T-helper 1 cell treated with Interleukin-12 subunit alpha and Interleukin-12 subunit beta and Interleukin-4 antibody, amounts not matched to agents 30 μg/mL and 1 μg/mL, for 36 hours (primary cell): ENCODE measurements at regions not wholly inside any gene's neighbourhood (a gene's known extent, or its start where the extent isn't known, plus 50 kb on each side); places are given as distances from the start of the nearest gene placed in this dataset.
"Not testable (repeated sequence)": the region's sequence is repeated elsewhere in the genome, so short reads cannot be mapped to it uniquely, and the experiment has no call there.

Experiments
- H3K27ac Mint-ChIP-seq: one replicate; pipeline ENCODE4 v1.8.0; 2021; ENCODE audit warnings: mild to moderate bottlenecking, mixed read lengths
- H3K27me3 Mint-ChIP-seq: one replicate; pipeline ENCODE4 v1.8.0; 2021; ENCODE audit warnings: low read depth, mixed read lengths
- H3K36me3 Mint-ChIP-seq: one replicate; pipeline ENCODE4 v1.8.0; 2021; ENCODE audit warnings: low read depth, mixed read lengths
- H3K4me1 Mint-ChIP-seq: one replicate; pipeline ENCODE4 v1.8.0; 2021; ENCODE audit warnings: low read depth, mixed read lengths
- H3K4me3 Mint-ChIP-seq: one replicate; pipeline ENCODE4 v1.8.0; 2021; ENCODE audit warnings: mild to moderate bottlenecking, moderate library complexity, mixed read lengths
- H3K9me3 Mint-ChIP-seq: one replicate; pipeline ENCODE4 v1.8.0; 2021; ENCODE audit warnings: mixed read lengths

GRCh38 chr1:214095896-214096295 is 108.1 kb downstream of the PROX1 start:
- not testable (repeated sequence) for H3K4me1 Mint-ChIP-seq, H3K27ac Mint-ChIP-seq, H3K9me3 Mint-ChIP-seq, H3K4me3 Mint-ChIP-seq, H3K36me3 Mint-ChIP-seq, H3K27me3 Mint-ChIP-seq

- no peaks in the 10 kb centered on the region for H3K36me3 Mint-ChIP-seq
- no peak overlapping the region for H3K4me3 Mint-ChIP-seq
- H3K27me3 Mint-ChIP-seq: no peaks in the 10 kb centered on the region
- H3K27ac Mint-ChIP-seq: no peak overlapping the region
- no peaks in the 10 kb centered on the region for H3K9me3 Mint-ChIP-seq
- H3K4me1 Mint-ChIP-seq: no peaks in the 10 kb centered on the region
These were observed 113.5 kb downstream of the PROX1 start for GRCh38 chr1:214101246-214101645.

- H3K9me3 Mint-ChIP-seq: no peaks in the 10 kb centered on the region
- H3K36me3 Mint-ChIP-seq: no peaks in the 10 kb centered on the region
- H3K27ac Mint-ChIP-seq: no peak overlapping the region
- H3K4me1 Mint-ChIP-seq: no peaks in the 10 kb centered on the region
- H3K27me3 Mint-ChIP-seq: no peaks in the 10 kb centered on the region
- no peak overlapping the region for H3K4me3 Mint-ChIP-seq
These were observed 114.1 kb downstream of the PROX1 start for GRCh38 chr1:214101828-214102227.

DNA sequence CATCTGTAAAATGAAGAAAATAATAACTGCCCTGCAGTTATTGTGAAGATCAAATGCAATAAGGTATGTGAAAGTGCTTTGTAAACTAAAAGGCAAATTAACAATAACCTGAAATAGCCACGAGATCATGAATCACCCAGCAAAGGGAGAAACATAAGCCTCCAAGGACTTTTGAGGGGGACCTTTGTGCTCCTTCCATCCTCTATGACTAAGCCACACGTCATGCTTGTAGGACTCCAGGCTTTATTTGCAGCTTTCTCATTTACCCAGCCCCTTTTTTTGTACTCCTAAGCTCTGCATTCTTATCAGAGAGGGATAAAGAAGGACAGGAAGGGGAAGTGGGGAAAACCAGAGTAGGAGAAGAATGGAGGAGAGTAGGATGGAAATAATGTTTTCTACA is 115.1 kb downstream of the PROX1 start:
- Mint-ChIP-seq H3K9me3 (no peaks in the 10 kb centered on the region), H3K4me1 (no peaks in the 10 kb centered on the region), H3K4me3 (no peak overlapping the region), H3K36me3 (no peaks in the 10 kb centered on the region), H3K27ac (no peak overlapping the region), H3K27me3 (no peaks in the 10 kb centered on the region)

DNA sequence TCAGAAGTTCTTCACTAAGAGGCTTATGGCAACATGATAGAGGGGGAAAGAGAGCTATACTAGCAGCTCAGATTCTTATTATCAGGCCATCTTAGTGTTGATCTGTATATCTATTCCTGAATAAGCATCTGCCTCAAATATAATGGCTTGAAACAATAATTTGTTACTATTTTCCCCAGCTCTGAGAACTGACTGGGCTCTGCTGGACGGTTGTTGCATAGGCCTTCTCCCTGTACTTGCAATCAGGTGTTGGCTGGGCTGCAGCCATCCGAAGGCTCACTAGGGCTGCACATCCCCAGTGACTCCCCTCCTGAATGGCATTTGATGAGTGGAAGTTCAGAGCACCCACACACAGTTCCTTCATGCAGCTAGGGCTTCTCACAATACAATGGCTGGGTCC is 116.0 kb downstream of the PROX1 start:
- H3K36me3 Mint-ChIP-seq: no peaks in the 10 kb centered on the region
- no peaks in the 10 kb centered on the region for H3K27me3 Mint-ChIP-seq
- H3K27ac Mint-ChIP-seq: no peak overlapping the region
- H3K4me1 Mint-ChIP-seq: no peaks in the 10 kb centered on the region
- no peak overlapping the region for H3K4me3 Mint-ChIP-seq
- H3K9me3 Mint-ChIP-seq: no peaks in the 10 kb centered on the region

DNA sequence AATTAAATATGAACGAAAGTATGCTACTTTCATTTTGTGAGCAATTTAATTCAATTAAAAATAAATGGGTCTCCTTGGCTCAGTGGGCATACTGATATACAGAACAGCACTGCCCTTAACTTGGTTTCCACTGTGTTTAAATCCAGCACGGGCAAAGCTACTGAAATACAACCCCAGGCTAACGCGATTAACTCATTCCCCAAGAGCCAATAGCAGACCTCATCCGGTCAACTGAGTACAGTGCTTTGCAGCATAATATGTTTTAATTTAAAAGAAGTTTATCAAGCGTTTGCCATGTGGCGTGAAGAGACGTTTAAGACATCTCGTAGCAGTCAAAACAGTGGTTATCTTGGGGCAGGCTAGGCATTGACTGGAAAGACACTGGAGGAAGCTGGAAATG is 118.6 kb downstream of the PROX1 start:
- no peaks in the 10 kb centered on the region for H3K36me3 Mint-ChIP-seq
- H3K27me3 Mint-ChIP-seq: no peaks in the 10 kb centered on the region
- H3K27ac Mint-ChIP-seq: no peak overlapping the region

GRCh38 chr1:214107322-214108096 is 119.7 kb downstream of the PROX1 start:
- no peaks in the 10 kb centered on the region for H3K27me3 Mint-ChIP-seq
- no peaks in the 10 kb centered on the region for H3K36me3 Mint-ChIP-seq
- no peak overlapping the region for H3K4me3 Mint-ChIP-seq
- no peaks in the 10 kb centered on the region for H3K9me3 Mint-ChIP-seq
- no peaks in the 10 kb centered on the region for H3K4me1 Mint-ChIP-seq
- H3K27ac Mint-ChIP-seq: no peak overlapping the region

More for the DNA sequence above, 118.6 kb downstream of the PROX1 start:
- H3K9me3 Mint-ChIP-seq: no peaks in the 10 kb centered on the region
- H3K4me1 Mint-ChIP-seq: no peaks in the 10 kb centered on the region
- H3K4me3 Mint-ChIP-seq: no peak overlapping the region

DNA sequence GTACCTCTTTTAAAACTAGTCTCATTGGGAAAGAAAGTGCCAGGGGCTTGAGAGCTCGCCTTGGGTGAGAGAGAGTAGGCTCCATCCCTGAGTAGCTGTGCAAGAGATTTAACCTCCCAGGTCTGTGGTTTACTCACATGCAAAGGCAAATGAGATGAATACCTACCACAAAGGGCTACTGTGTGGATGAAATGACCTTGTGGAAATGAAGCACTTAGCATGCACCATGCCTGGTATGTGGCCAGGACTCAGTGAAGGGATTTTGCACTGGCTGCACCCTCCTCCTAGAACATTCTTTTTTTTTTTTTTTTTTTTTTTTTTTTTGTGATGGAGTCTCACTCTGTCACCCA is 120.3 kb downstream of the PROX1 start:
- Mint-ChIP-seq H3K36me3 (no peaks in the 10 kb centered on the region), H3K9me3 (no peaks in the 10 kb centered on the region), H3K4me1 (no peaks in the 10 kb centered on the region), H3K27me3 (no peaks in the 10 kb centered on the region), H3K27ac (no peak overlapping the region), H3K4me3 (no peak overlapping the region)

DNA sequence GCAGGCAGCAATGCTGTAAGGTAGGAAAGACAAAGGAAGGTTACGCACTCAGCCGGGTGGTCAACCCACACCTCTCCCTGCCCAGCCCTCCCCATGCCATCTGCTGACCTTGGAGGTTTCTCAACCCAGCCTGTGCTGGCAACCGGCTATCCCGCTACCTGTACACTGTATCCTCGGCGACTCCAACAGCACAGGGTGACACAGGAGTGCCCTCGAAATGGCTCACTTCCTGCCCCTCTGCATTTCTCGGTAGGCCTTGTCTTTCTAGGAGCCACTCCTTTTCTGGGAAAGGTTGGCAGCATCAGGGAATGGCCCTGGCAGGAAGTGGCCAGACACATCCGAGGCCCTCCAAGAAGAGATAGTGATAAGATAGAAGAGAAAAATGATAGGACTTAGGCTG is 124.0 kb downstream of the PROX1 start:
- Mint-ChIP-seq H3K9me3 (peaks cover 1% of the 10 kb centered on the region), H3K4me3 (no peak overlapping the region), H3K27me3 (no peaks in the 10 kb centered on the region), H3K27ac (no peak overlapping the region), H3K4me1 (no peaks in the 10 kb centered on the region), H3K36me3 (no peaks in the 10 kb centered on the region)

DNA sequence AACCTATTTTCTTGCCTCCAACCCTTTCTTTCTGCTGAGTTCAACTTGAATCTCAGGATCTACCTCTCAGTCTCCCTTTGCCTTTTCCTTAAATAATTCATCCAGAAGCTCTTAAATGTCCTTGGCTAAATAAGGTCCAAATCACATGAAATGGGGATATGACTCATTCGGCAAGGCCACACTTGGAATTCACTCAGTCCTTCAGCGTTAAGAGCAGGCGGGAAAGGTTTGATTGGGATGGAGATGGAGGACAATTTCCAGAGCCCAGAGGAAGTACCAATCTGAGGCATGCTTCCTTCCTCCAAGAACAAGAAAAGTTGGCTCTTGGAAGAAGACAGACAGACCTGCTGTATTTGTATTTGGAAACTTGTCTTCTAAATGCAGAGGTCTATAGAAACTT is 128.5 kb downstream of the PROX1 start:
- Mint-ChIP-seq H3K4me3 (no peak overlapping the region), H3K27me3 (no peaks in the 10 kb centered on the region), H3K36me3 (no peaks in the 10 kb centered on the region), H3K4me1 (no peaks in the 10 kb centered on the region), H3K27ac (no peak overlapping the region), H3K9me3 (peaks cover 22% of the 10 kb centered on the region)

DNA sequence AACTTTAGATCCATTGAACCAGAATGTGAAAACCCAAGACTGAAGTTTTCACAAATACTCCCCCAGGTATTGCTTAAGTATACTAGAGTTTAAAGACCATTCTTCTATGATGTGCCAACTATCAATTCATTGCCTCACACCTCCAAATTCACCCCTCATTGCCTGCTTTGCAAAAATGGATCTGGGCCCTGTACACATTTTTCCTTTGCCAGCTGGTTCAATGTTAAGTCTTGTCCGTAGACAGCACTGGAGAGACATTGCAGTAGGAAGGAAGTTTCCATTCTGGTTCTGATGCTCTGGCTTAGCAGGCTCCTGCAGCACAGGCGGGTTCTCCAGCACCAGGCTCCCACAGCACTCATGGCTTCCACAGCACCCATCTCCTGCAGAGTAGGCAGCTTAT is 130.0 kb downstream of the PROX1 start:
- H3K9me3 Mint-ChIP-seq: peaks cover 22% of the 10 kb centered on the region

GRCh38 chr1:214120191-214120590 is 132.4 kb downstream of the PROX1 start:
- H3K36me3 Mint-ChIP-seq: no peaks in the 10 kb centered on the region
- H3K4me1 Mint-ChIP-seq: no peaks in the 10 kb centered on the region
- no peak overlapping the region for H3K27ac Mint-ChIP-seq
- H3K9me3 Mint-ChIP-seq: peaks cover 22% of the 10 kb centered on the region
- H3K4me3 Mint-ChIP-seq: no peak overlapping the region
- H3K27me3 Mint-ChIP-seq: peaks cover 4% of the 10 kb centered on the region

More for the DNA sequence above, 130.0 kb downstream of the PROX1 start:
- H3K4me3 Mint-ChIP-seq: no peak overlapping the region
- H3K4me1 Mint-ChIP-seq: no peaks in the 10 kb centered on the region
- H3K36me3 Mint-ChIP-seq: no peaks in the 10 kb centered on the region
- no peak overlapping the region for H3K27ac Mint-ChIP-seq
- no peaks in the 10 kb centered on the region for H3K27me3 Mint-ChIP-seq

GRCh38 chr1:214120951-214121350 is 133.2 kb downstream of the PROX1 start:
- H3K27me3 Mint-ChIP-seq: peaks cover 4% of the 10 kb centered on the region
- no peak overlapping the region for H3K27ac Mint-ChIP-seq
- no peak overlapping the region for H3K4me3 Mint-ChIP-seq
- peaks cover 22% of the 10 kb centered on the region for H3K9me3 Mint-ChIP-seq
- no peaks in the 10 kb centered on the region for H3K4me1 Mint-ChIP-seq
- H3K36me3 Mint-ChIP-seq: no peaks in the 10 kb centered on the region

GRCh38 chr1:214122110-214122509 is 134.3 kb downstream of the PROX1 start:
- Mint-ChIP-seq H3K4me1 (no peaks in the 10 kb centered on the region), H3K27ac (no peak overlapping the region), H3K9me3 (peaks cover 18% of the 10 kb centered on the region)

GRCh38 chr1:214123061-214123784 is 135.4 kb downstream of the PROX1 start:
- no peaks in the 10 kb centered on the region for H3K4me1 Mint-ChIP-seq
- no peaks in the 10 kb centered on the region for H3K36me3 Mint-ChIP-seq
- H3K27ac Mint-ChIP-seq: no peak overlapping the region
- H3K9me3 Mint-ChIP-seq: peaks cover 8% of the 10 kb centered on the region
- peaks cover 4% of the 10 kb centered on the region for H3K27me3 Mint-ChIP-seq
- H3K4me3 Mint-ChIP-seq: no peak overlapping the region

More at GRCh38 chr1:214122110-214122509, 134.3 kb downstream of the PROX1 start:
- H3K4me3 Mint-ChIP-seq: no peak overlapping the region
- H3K27me3 Mint-ChIP-seq: peaks cover 4% of the 10 kb centered on the region
- H3K36me3 Mint-ChIP-seq: no peaks in the 10 kb centered on the region
